ENCODE measurements at regions not wholly inside any gene's neighbourhood (a gene's known extent, or its start where the extent isn't known, plus 50 kb on each side); places are given as distances from the start of the nearest gene placed in this dataset.

DNA sequence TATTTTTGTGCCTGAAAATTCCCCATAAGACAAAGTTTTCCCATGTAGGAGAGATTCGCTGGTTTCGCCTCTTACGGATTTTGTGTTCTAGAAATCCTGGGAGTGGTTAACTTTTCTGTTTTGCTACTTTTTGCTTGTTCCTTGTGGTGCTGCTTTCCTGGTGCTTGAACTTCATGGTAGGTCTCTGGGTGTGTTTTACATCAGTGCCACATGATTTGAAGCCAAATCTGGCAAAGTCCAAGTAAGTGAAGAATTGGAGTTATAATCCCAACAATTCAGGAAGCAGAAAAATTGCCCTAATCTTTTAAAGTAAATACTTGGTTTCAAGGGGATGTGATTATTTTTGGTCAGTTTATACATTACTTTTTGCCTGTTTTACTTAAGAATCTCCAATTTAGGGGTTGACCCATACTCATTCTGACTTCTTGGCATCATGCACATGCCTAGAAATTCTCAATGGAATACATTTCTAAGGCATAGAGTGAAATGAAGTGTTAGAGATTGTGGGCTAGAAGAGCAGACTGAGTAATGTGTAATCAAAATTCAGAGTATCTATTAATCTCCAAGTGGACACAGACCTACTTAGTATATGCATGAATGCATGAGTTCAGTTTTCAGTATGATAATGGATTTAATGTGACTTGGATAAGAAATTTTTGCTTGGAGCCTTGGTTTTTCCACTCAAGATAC is 189.7 kb downstream of the CSNK1G3 start:
- TF ChIP-seq CTCF (IDR thresholded peaks at IDR 0.05): no peak
- TF ChIP-seq POLR2A (IDR thresholded peaks at IDR 0.05): no peak

Measured in right lobe of liver (tissue), 4 donors.